ENCODE measurements at regions not wholly inside any gene's neighbourhood (a gene's known extent, or its start where the extent isn't known, plus 50 kb on each side); places are given as distances from the start of the nearest gene placed in this dataset.

DNA sequence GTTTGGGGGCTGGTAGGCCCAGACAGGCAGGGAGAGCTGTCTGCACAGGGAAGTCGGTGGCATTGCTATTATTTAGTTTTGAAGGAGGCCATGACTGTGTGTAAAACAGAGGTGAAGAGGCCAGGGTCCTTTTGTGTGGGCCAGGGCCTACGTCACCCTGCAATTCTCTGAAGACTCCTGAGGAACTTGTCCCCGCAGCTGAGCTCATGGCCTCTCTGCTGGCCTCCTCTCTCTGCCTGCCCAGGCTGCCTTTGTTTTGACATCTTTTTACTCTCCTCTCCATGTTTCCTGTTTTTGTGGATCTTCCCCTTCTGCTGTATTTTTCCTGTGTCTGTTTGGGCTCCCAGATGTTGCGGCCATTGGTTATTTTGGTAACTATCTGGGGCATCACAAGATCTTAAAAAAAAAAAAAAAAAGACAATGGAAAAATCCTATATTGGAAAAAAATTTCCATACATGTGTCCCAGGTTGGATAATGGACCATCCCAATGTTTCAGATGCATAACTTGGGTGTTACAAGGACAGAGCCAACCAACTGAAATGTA, 280.7 kb downstream of the RPS6KC1 start:
- DNase-seq (no peak), ATAC-seq (no peak)
- Mint-ChIP-seq H3K9me3 (no peaks in the 10 kb centered on the region), H3K4me1 (peaks cover 0 to 1% (median 0%) of the 10 kb centered on the region in 7 donors), H3K36me3 (no peaks in the 10 kb centered on the region), H3K27ac (no peak overlapping the region), H3K27me3 (peaks cover 0 to 20% (median 8%) of the 10 kb centered on the region in 5 donors), H3K4me3 (no peak overlapping the region)
- Histone ChIP-seq H3K4me1 (ENCODE audit: control insufficient read depth in 2 of 2, insufficient read depth in 2 of 2, low read length in 2 of 2) (no peaks in the 10 kb centered on the region), H3K9me3 (ENCODE audit: control insufficient read depth in 2 of 3, low read length in 3 of 3) (no peaks in the 10 kb centered on the region), H3K36me3 (ENCODE audit: control insufficient read depth in 2 of 3, insufficient read depth in 3 of 3, low read length in 3 of 3) (no peaks in the 10 kb centered on the region), H3K27me3 (ENCODE audit: control insufficient read depth in 2 of 2, insufficient read depth in 2 of 2, low read length in 2 of 2) (no peaks in the 10 kb centered on the region), H3K27ac (ENCODE audit: low read depth, low read length) (no peak overlapping the region), H3K4me3 (ENCODE audit: low read length) (no peak overlapping the region)
- CTCF ChIA-PET = no interaction called here
- POLR2A ChIA-PET = no interaction called here
- intact Hi-C loops (cut with micrococcal nuclease) = no loop called here

DNA sequence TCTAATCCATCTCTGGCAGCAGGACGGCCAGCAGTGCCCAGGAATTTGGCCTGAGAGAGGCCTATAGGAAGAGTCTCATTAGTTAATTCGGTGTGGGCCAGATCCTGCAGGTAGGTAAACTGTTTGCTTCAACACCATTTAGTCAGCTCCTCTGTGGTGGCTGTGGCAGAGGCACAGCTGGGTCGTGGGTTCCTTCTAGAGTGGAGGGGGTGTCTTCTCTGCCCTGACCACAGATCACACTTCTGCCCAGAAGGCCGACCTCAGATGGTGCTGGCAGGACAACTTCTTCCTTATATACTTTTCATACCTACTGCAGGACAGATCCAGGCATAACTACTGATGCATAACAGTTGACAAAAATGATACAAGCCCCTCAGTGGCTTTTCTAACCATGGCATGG, 281.4 kb downstream of the RPS6KC1 start:
- ChIA-PET POLR2A (no interaction called here), CTCF (no interaction called here)
- H3K4me3 Mint-ChIP-seq = no peak overlapping the region
- Histone ChIP-seq H3K9me3 (ENCODE audit: control insufficient read depth in 2 of 3, low read length in 3 of 3) (no peaks in the 10 kb centered on the region), H3K27me3 (ENCODE audit: control insufficient read depth in 2 of 2, insufficient read depth in 2 of 2, low read length in 2 of 2) (no peaks in the 10 kb centered on the region), H3K4me1 (ENCODE audit: control insufficient read depth in 2 of 2, insufficient read depth in 2 of 2, low read length in 2 of 2) (no peaks in the 10 kb centered on the region), H3K36me3 (ENCODE audit: control insufficient read depth in 2 of 3, insufficient read depth in 3 of 3, low read length in 3 of 3) (no peaks in the 10 kb centered on the region), H3K27ac (ENCODE audit: low read depth, low read length) (no peak overlapping the region), H3K4me3 (ENCODE audit: low read length) (no peak overlapping the region)
- H3K27ac Mint-ChIP-seq = no peak overlapping the region
- no peaks in the 10 kb centered on the region for H3K36me3 Mint-ChIP-seq
- H3K27me3 Mint-ChIP-seq = peaks cover 0 to 14% (median 7%) of the 10 kb centered on the region in 5 donors
- H3K9me3 Mint-ChIP-seq = no peaks in the 10 kb centered on the region
- ATAC-seq (no peak), DNase-seq (no peak)
- peaks cover 0 to 1% (median 0%) of the 10 kb centered on the region in 7 donors for H3K4me1 Mint-ChIP-seq
- intact Hi-C loops (cut with micrococcal nuclease) = no loop called here

DNA sequence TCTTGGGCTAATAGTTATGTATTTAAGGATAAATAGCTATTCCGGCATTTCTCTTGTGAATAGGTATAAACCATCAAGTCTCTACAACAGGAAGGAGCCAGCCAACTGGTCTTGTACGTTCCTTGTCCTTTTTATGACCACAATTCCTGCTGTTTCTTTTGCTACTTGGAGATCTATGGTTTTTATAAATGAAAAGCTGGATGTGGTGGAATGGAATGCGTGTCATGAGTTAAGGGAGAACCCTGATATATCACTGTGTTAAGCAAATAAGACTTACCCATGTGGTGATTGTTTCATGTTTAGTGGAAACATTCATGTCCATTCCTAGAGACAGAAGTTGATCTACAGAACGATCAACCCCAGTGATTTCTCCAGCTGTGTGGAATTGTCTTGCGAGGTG, 282.1 kb downstream of the RPS6KC1 start:
- Histone ChIP-seq H3K4me1 (ENCODE audit: control insufficient read depth in 2 of 2, insufficient read depth in 2 of 2, low read length in 2 of 2) (no peaks in the 10 kb centered on the region), H3K27me3 (ENCODE audit: control insufficient read depth in 2 of 2, insufficient read depth in 2 of 2, low read length in 2 of 2) (no peaks in the 10 kb centered on the region), H3K27ac (ENCODE audit: low read depth, low read length) (no peak overlapping the region), H3K4me3 (ENCODE audit: low read length) (no peak overlapping the region), H3K36me3 (ENCODE audit: control insufficient read depth in 2 of 3, insufficient read depth in 3 of 3, low read length in 3 of 3) (no peaks in the 10 kb centered on the region), H3K9me3 (ENCODE audit: control insufficient read depth in 2 of 3, low read length in 3 of 3) (no peaks in the 10 kb centered on the region)
- Mint-ChIP-seq H3K9me3 (peaks cover 0 to under 1% (median 0%) of the 10 kb centered on the region in 11 donors), H3K4me3 (no peak overlapping the region), H3K4me1 (peaks cover 0 to 1% (median 0%) of the 10 kb centered on the region in 7 donors), H3K27me3 (peaks cover 0 to 13% (median 7%) of the 10 kb centered on the region in 5 donors), H3K27ac (no peak overlapping the region), H3K36me3 (no peaks in the 10 kb centered on the region)
- ChIA-PET POLR2A (no interaction called here), CTCF (no interaction called here)
- intact Hi-C loops (cut with micrococcal nuclease) = no loop called here
- no peak for ATAC-seq
- DNase-seq = no peak

DNA sequence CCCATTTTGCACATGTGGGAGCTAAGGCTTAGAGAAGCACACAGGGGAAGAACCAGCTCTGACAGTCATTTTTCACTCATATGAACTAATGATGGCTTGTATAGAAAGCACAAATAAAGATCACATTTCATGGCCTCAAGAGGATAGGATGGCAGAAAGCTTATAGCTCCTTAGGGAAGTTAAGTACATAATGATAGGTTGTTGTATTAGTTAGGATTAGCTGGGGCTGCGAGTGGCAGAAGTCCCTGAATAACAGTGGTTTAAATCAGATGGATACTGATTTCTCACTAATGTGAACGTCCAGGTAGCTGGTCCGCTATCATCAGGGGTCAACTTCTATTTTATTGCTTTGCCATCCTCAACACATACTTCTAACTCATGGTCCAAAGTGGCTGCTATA, 284.0 kb downstream of the RPS6KC1 start:
- Histone ChIP-seq H3K4me3 (ENCODE audit: low read length) (no peak overlapping the region), H3K4me1 (ENCODE audit: control insufficient read depth in 2 of 2, insufficient read depth in 2 of 2, low read length in 2 of 2) (no peaks in the 10 kb centered on the region), H3K36me3 (ENCODE audit: control insufficient read depth in 2 of 3, insufficient read depth in 3 of 3, low read length in 3 of 3) (no peaks in the 10 kb centered on the region), H3K27ac (ENCODE audit: low read depth, low read length) (no peak overlapping the region), H3K27me3 (ENCODE audit: control insufficient read depth in 2 of 2, insufficient read depth in 2 of 2, low read length in 2 of 2) (no peaks in the 10 kb centered on the region), H3K9me3 (ENCODE audit: control insufficient read depth in 2 of 3, low read length in 3 of 3) (no peaks in the 10 kb centered on the region)
- H3K27ac Mint-ChIP-seq = no peak overlapping the region
- ChIA-PET POLR2A (no interaction called here), CTCF (no interaction called here)
- H3K4me1 Mint-ChIP-seq = peaks cover 0 to 1% (median 0%) of the 10 kb centered on the region in 7 donors
- H3K4me3 Mint-ChIP-seq = no peak overlapping the region
- no peaks in the 10 kb centered on the region for H3K36me3 Mint-ChIP-seq
- H3K9me3 Mint-ChIP-seq = peaks cover 0 to 2% (median 0%) of the 10 kb centered on the region in 11 donors
- ATAC-seq (no peak), DNase-seq (no peak)
- H3K27me3 Mint-ChIP-seq = peaks cover 0 to 12% (median 8%) of the 10 kb centered on the region in 5 donors
- intact Hi-C loops (cut with micrococcal nuclease) = no loop called here

DNA sequence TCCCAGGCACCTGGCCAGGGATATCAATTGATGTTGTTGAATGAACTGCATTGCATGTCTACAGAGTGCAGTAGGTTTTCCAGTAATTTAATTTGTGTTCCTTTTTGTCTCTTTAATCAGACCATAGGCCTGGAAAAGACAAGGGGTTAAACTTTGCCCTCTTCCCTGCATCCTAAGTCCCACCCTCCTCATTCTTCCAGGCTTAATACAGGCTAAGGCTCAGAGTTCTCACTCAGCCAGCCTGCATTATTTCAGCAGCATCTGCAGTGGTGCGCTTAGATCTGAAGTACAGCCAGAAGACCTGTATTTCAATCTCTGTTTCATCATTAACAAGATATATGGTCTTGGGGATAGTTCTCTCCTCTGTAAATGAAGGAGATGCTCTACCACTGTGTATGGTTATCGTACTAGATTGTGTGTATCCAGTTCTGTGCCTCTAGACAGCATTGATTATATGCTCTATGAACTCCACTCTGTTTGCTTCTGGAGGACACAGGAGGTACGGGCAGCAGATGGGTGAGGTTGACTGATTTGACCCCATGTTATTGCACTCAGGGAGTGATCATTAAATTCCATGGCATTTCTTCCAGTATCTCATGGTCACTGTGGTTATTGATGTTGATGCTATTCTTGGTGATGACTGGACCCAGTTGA, 286.1 kb downstream of the RPS6KC1 start:
- no peaks in the 10 kb centered on the region for H3K36me3 Mint-ChIP-seq
- no peak overlapping the region for H3K4me3 Mint-ChIP-seq
- Histone ChIP-seq H3K9me3 (ENCODE audit: control insufficient read depth in 2 of 3, low read length in 3 of 3) (no peaks in the 10 kb centered on the region), H3K4me1 (ENCODE audit: control insufficient read depth in 2 of 2, insufficient read depth in 2 of 2, low read length in 2 of 2) (no peaks in the 10 kb centered on the region), H3K36me3 (ENCODE audit: control insufficient read depth in 2 of 3, insufficient read depth in 3 of 3, low read length in 3 of 3) (no peaks in the 10 kb centered on the region), H3K27ac (ENCODE audit: low read depth, low read length) (no peak overlapping the region), H3K27me3 (ENCODE audit: control insufficient read depth in 2 of 2, insufficient read depth in 2 of 2, low read length in 2 of 2) (no peaks in the 10 kb centered on the region), H3K4me3 (ENCODE audit: low read length) (no peak overlapping the region)
- H3K27ac Mint-ChIP-seq = no peak overlapping the region
- intact Hi-C loops (cut with micrococcal nuclease) = no loop called here
- ChIA-PET CTCF (no interaction called here), POLR2A (no interaction called here)
- H3K27me3 Mint-ChIP-seq = peaks cover 0 to 21% (median 10%) of the 10 kb centered on the region in 5 donors
- no peak for DNase-seq
- ATAC-seq = no peak
- peaks cover 0 to 2% (median 0%) of the 10 kb centered on the region in 11 donors for H3K9me3 Mint-ChIP-seq
- no peaks in the 10 kb centered on the region for H3K4me1 Mint-ChIP-seq

DNA sequence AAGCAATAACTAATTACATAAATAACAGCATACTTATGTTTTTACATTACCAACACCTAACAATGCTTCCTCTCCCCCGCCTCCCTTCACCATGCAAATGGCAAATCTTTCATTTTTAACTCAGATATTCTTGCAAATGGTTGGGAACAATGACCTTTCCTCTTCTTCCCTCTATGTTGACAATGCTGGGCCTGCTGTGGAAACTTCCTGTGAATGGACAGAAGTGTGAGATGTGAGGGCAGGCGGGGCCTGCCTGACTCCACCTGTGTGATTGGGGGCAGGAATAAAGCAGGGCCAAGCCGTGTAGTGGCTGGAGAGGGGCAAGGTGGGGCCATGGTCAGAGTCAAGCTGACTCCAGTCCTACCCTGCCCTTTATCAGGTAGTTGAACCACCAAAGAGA, 289.6 kb downstream of the RPS6KC1 start:
- no peak overlapping the region for H3K4me3 ChIP-seq (ENCODE audit: low read length)
- DNase-seq (no peak), ATAC-seq (no peak)
- no peaks in the 10 kb centered on the region for H3K36me3 ChIP-seq (ENCODE audit: control insufficient read depth in 2 of 3, insufficient read depth in 3 of 3, low read length in 3 of 3)
- ChIA-PET POLR2A (no interaction called here), CTCF (no interaction called here)
- H3K9me3 ChIP-seq (ENCODE audit: control insufficient read depth in 2 of 3, low read length in 3 of 3) = no peaks in the 10 kb centered on the region
- H3K4me1 ChIP-seq (ENCODE audit: control insufficient read depth in 2 of 2, insufficient read depth in 2 of 2, low read length in 2 of 2) = no peaks in the 10 kb centered on the region
- no peaks in the 10 kb centered on the region for H3K27me3 ChIP-seq (ENCODE audit: control insufficient read depth in 2 of 2, insufficient read depth in 2 of 2, low read length in 2 of 2)
- H3K4me3 Mint-ChIP-seq = no peak overlapping the region
- H3K9me3 Mint-ChIP-seq = peaks cover 0 to 6% (median 0%) of the 10 kb centered on the region in 11 donors
- intact Hi-C loops (cut with micrococcal nuclease) = no loop called here
- H3K4me1 Mint-ChIP-seq = no peaks in the 10 kb centered on the region
- H3K27ac Mint-ChIP-seq = no peak overlapping the region
- H3K27me3 Mint-ChIP-seq = peaks cover 0 to 17% (median 10%) of the 10 kb centered on the region in 5 donors
- H3K27ac ChIP-seq (ENCODE audit: low read depth, low read length) = no peak overlapping the region
- no peaks in the 10 kb centered on the region for H3K36me3 Mint-ChIP-seq

DNA sequence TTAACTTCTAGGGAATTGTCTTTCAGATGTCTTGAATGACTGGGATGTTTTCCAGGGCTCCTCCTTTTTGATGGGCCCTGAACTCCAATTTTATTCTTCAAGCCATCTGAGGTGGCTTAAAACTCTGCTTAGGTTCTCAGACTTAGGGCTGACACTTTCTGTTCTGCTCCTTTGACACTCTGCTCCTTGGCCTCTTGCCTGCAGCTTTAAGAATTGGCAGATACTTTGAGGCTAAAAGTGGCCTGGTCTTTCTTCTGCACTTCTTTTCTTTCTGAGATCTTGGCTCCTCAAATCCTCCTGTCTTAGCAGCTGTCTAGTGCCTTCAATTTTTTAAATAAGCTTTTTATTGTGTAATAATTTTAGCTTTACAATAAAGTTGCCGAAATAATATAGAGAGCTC, 294.6 kb downstream of the RPS6KC1 start:
- no peak overlapping the region for H3K4me3 ChIP-seq (ENCODE audit: low read length)
- H3K36me3 ChIP-seq (ENCODE audit: control insufficient read depth in 2 of 3, insufficient read depth in 3 of 3, low read length in 3 of 3) = no peaks in the 10 kb centered on the region
- no peaks in the 10 kb centered on the region for H3K4me1 Mint-ChIP-seq
- no peak overlapping the region for H3K27ac ChIP-seq (ENCODE audit: low read depth, low read length)
- peaks cover 0 to 6% (median 0%) of the 10 kb centered on the region in 11 donors for H3K9me3 Mint-ChIP-seq
- intact Hi-C loops (cut with micrococcal nuclease) = no loop called here
- H3K27me3 ChIP-seq (ENCODE audit: control insufficient read depth in 2 of 2, insufficient read depth in 2 of 2, low read length in 2 of 2) = no peaks in the 10 kb centered on the region
- no peaks in the 10 kb centered on the region for H3K4me1 ChIP-seq (ENCODE audit: control insufficient read depth in 2 of 2, insufficient read depth in 2 of 2, low read length in 2 of 2)
- ATAC-seq (no peak), DNase-seq (no peak)
- no peaks in the 10 kb centered on the region for H3K36me3 Mint-ChIP-seq
- peaks cover 9 to 35% (median 25%) of the 10 kb centered on the region in 5 donors for H3K27me3 Mint-ChIP-seq
- ChIA-PET CTCF (no interaction called here), POLR2A (no interaction called here)
- H3K9me3 ChIP-seq (ENCODE audit: control insufficient read depth in 2 of 3, low read length in 3 of 3) = no peaks in the 10 kb centered on the region
- H3K27ac Mint-ChIP-seq = no peak overlapping the region
- no peak overlapping the region for H3K4me3 Mint-ChIP-seq

Data from naive thymus-derived CD4-positive, alpha-beta T cell (primary cell).